ENCODE measurements at regions not wholly inside any gene's neighbourhood (a gene's known extent, or its start where the extent isn't known, plus 50 kb on each side); places are given as distances from the start of the nearest gene placed in this dataset.

DNA sequence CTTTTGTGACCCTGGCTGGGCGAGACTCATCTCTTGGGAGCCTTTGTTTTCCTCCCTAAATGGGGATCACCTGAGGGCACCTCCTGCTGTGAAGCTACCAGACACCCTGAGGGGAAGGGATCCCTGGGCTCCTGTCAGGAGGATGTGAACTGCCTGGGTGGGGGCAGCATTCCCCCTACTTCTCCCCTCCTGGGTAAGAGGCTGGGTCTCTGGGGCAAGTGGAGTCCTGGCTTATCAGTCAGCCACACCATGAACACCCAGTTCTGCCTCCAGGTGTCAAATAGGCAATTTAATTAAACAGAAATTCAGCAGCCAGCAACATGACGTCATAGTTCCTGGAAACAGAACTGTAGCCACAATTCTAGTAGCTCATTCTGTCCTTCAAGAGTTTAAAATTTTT, 97.7 kb upstream of the RET start:
- H3K4me3 ChIP-seq: no peak overlapping the region
- no peaks in the 10 kb centered on the region for H3K27me3 ChIP-seq (replicated peaks; ENCODE audit: insufficient read depth)
- no peaks in the 10 kb centered on the region for H3K36me3 ChIP-seq
- 68% methylated on average over 2 of the region's 2 CpGs for WGBS
- no peaks in the 10 kb centered on the region for H3K9me3 ChIP-seq
- DNase-seq (ENCODE audit: low spot score): no peak
- TF ChIP-seq POLR2A (IDR thresholded peaks at IDR 0.05): no peak
- TF ChIP-seq, protein P1, sequence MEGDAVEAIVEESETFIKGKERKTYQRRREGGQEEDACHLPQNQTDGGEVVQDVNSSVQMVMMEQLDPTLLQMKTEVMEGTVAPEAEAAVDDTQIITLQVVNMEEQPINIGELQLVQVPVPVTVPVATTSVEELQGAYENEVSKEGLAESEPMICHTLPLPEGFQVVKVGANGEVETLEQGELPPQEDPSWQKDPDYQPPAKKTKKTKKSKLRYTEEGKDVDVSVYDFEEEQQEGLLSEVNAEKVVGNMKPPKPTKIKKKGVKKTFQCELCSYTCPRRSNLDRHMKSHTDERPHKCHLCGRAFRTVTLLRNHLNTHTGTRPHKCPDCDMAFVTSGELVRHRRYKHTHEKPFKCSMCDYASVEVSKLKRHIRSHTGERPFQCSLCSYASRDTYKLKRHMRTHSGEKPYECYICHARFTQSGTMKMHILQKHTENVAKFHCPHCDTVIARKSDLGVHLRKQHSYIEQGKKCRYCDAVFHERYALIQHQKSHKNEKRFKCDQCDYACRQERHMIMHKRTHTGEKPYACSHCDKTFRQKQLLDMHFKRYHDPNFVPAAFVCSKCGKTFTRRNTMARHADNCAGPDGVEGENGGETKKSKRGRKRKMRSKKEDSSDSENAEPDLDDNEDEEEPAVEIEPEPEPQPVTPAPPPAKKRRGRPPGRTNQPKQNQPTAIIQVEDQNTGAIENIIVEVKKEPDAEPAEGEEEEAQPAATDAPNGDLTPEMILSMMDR (IDR thresholded peaks at IDR 0.05): no peak
- no peak for TF ChIP-seq POLR2AphosphoS5 (IDR thresholded peaks at IDR 0.05)
- H3K4me1 ChIP-seq (replicated peaks): no peaks in the 10 kb centered on the region
- H3K27ac ChIP-seq: no peak overlapping the region
- intact Hi-C loops (cut with DNase I): no loop called here

DNA sequence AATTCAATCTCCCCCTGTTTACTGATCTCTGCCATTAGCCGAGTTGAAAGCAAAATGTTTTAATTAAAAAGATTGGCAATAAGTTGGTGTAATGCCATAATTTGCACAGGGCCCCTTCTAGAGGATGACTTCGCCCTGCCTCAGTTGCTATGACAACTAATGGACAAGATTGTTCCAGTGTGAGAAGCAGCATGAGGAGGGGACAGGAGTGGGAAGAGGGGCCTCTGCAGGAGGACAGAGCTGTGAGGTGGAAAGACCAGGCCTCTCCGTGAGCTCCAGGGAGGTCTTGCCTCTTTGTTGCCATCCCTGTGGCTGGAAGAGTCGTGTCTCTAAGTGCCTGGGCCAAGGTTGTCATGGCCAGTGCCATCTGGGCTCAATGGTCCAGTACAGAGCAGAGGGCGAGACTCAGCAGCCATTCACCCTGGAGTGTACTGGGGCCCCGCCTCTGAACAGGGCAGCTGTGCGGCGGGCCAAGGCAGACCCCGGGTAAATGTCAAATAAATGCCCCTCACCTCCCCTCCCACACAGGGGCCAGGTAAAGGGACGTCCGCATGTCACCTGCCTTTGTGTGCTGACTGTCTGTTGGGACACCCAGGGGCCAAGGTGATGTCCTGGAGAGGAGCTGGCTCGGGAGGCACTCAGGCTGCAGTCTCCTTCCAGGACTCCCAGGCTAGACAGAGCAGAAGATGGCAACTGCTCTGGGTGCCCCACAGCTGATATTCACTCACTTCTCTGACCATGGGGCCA, 97.0 kb upstream of the RET start:
- Histone ChIP-seq H3K4me1 (replicated peaks) (no peaks in the 10 kb centered on the region), H3K27ac (no peak overlapping the region), H3K9me3 (no peaks in the 10 kb centered on the region), H3K36me3 (no peaks in the 10 kb centered on the region), H3K27me3 (replicated peaks; ENCODE audit: insufficient read depth) (no peaks in the 10 kb centered on the region), H3K4me3 (no peak overlapping the region)
- WGBS: 62% methylated on average over 10 of the region's 12 CpGs
- intact Hi-C loops (cut with DNase I): no loop called here
- no peak for DNase-seq (ENCODE audit: low spot score)
- TF ChIP-seq, protein P1 (IDR thresholded peaks at IDR 0.05): no peak
- TF ChIP-seq POLR2AphosphoS5 (IDR thresholded peaks at IDR 0.05) (no peak), POLR2A (IDR thresholded peaks at IDR 0.05) (no peak)

DNA sequence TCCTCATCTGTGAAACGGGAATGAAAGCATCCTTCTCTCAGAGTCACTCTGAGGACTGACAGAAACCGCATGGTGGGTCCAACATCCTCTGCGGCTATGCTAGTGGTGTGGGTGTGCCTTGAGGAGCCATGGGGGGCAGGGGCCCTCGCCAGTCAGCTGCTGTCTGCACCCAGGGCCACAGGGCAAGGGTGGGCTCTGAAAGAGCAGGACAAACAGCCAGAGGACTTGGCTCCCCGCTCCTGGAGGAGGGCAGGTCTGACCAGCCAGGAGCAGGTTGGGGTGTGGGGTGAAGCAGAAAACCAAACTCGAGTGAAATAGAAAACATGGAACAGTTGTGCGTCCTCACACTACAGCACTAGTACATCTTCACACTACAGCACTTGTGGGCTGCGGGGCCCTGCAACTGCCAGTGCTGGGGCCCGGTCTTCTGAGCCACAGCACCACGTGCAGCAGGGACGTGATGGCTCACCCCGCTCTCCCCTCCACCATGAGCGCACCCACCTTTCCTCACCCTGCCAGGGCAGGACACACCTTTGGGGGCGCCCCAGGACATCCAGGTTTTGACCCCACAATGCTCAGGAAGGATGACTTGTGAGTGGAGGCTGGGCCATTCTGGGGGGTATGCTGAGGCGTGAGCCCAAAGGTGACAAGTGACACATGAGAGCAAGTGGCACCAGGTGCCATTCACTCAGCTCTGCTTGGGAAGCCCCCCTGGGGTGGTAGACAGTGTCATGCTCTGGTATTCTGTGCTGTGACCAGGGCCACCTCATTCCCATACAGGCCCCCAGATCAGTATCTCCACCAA, 96.1 kb upstream of the RET start:
- no peak overlapping the region for H3K4me3 ChIP-seq
- intact Hi-C loops (cut with DNase I): no loop called here
- H3K27me3 ChIP-seq (replicated peaks; ENCODE audit: insufficient read depth): no peaks in the 10 kb centered on the region
- H3K9me3 ChIP-seq: no peaks in the 10 kb centered on the region
- no peak overlapping the region for H3K27ac ChIP-seq
- H3K36me3 ChIP-seq: no peaks in the 10 kb centered on the region
- TF ChIP-seq POLR2A (IDR thresholded peaks at IDR 0.05): no peak
- TF ChIP-seq, protein P1 (IDR thresholded peaks at IDR 0.05): no peak
- no peak for TF ChIP-seq POLR2AphosphoS5 (IDR thresholded peaks at IDR 0.05)
- no peaks in the 10 kb centered on the region for H3K4me1 ChIP-seq (replicated peaks)
- WGBS: 90% methylated on average over 15 of the region's 15 CpGs
- DNase-seq (ENCODE audit: low spot score): no peak

DNA sequence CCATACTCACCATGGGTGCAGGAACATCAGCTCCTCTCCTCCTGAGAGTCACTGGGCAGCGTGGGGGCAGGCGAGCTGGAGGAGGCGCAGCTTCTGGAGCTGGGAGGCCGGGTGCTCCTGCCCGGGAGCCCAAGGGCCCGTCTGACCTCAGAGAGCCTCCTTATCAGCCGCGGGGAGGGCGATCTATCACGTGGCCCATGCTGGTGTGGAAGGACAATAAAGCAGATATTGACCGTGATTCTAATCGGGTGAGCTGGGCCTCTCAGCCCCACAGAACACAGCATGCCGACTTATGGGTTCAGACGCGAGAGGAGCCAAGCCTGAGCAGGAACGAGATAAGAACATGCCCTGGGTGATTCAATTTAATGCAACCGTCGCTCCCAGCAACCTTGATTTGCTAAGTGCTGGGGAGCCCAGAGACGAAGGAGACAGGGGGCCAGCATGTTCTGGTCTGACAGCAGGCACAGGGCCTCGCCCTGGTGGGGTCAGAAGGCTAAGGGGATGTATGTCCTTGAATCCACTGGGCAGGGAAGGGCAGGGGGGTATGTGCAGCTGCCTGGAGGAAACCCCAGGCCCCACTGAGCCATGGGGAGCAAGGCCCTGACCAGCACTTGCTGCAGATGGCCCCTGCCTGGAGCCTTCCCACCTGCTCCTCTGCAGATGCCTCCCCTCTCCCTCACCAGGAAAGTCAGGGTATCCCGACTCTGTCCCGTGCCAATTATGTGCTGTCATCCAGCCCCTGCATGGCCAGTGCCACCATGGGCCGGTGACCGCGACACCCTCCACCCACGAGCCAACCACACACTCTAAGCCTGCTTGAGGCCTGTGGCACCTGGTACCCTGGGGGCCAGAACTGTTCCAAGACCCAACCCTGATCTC, 95.3 kb upstream of the RET start:
- H3K4me1 ChIP-seq (replicated peaks): no peaks in the 10 kb centered on the region
- intact Hi-C loops (cut with DNase I): no loop called here
- no peak for DNase-seq (ENCODE audit: low spot score)
- no peaks in the 10 kb centered on the region for H3K36me3 ChIP-seq
- H3K27ac ChIP-seq: no peak overlapping the region
- H3K4me3 ChIP-seq: no peak overlapping the region
- no peaks in the 10 kb centered on the region for H3K27me3 ChIP-seq (replicated peaks; ENCODE audit: insufficient read depth)
- H3K9me3 ChIP-seq: no peaks in the 10 kb centered on the region
- TF ChIP-seq, protein P1 (IDR thresholded peaks at IDR 0.05): no peak
- no peak for TF ChIP-seq POLR2AphosphoS5 (IDR thresholded peaks at IDR 0.05)
- no peak for TF ChIP-seq POLR2A (IDR thresholded peaks at IDR 0.05)
- 91% methylated on average over 25 of the region's 26 CpGs for WGBS

Data from prostate gland (tissue), 2 donors.